IMR-90 (cell line): ENCODE measurements at regions not wholly inside any gene's neighbourhood (a gene's known extent, or its start where the extent isn't known, plus 50 kb on each side); places are given as distances from the start of the nearest gene placed in this dataset.

Source experiments
- ATAC-seq: fragments of 200-7000 bp; cut with Tn5 transposase; 2 replicates; pipeline ENCODE4 v1.9.1; 2020; ENCODE audit warnings: low read depth, mild to moderate bottlenecking, moderate library complexity
- BruUV-seq: library from RNA; stranded (reverse); fragments of 400-500 nt; replicated peaks from 2 replicates; lab custom pipeline; 2021; lab: Mats Ljungman, UMichigan
- CTCF ChIA-PET: fragments of 300-600 bp; formaldehyde crosslinking; extraction: SDS; loops from one replicate; lab custom pipeline; 2021; ENCODE audit warnings: antibody characterized with exemption; lab: Yijun Ruan, JAX
- POLR2A ChIA-PET: fragments of 300-600 bp; sonication (Branson Sonifier 250); formaldehyde crosslinking; loops from one replicate; lab custom pipeline; 2022; ENCODE audit warnings: antibody characterized with exemption; ENCODE audit not compliant: unreplicated experiment; lab: Charles Lee
- DNase-seq: peaks from one replicate; pipeline ENCODE4 v3.0.0; 2013
- H2AFZ ChIP-seq: replicated peaks from 2 replicates; pipeline ENCODE3; 2013; ENCODE audit warnings: low read length, mild to moderate bottlenecking; ENCODE audit not compliant: poor library complexity
- H2AK5ac ChIP-seq: 2 replicates; pipeline ENCODE4 v1.6.1; 2013; ENCODE audit warnings: low read depth, low read length, inconsistent platforms
- H2AK9ac ChIP-seq: replicated peaks from 2 replicates; pipeline ENCODE3; 2013; ENCODE audit warnings: mild to moderate bottlenecking, low read depth, low read length, moderate library complexity; ENCODE audit not compliant: poor library complexity
- H2BK120ac ChIP-seq: 2 replicates; pipeline ENCODE4 v1.6.1; 2013; ENCODE audit warnings: low read depth, low read length, inconsistent platforms
- H2BK15ac ChIP-seq: 3 replicates; pipeline ENCODE4 v1.6.1; 2013; ENCODE audit warnings: low read depth, low read length, inconsistent platforms
- H2BK20ac ChIP-seq: 2 replicates; pipeline ENCODE4 v1.6.1; 2013; ENCODE audit warnings: low read depth, mild to moderate bottlenecking, inconsistent platforms, low read length, moderate library complexity
- H2BK5ac ChIP-seq: 2 replicates; pipeline ENCODE4 v1.6.1; 2013; ENCODE audit warnings: mild to moderate bottlenecking, low read depth, low read length, inconsistent platforms; ENCODE audit not compliant: poor library complexity, severe bottlenecking
- H3K14ac ChIP-seq: replicated peaks from 2 replicates; pipeline ENCODE4 v1.6.1; 2013; ENCODE audit warnings: low read depth, low read length, inconsistent platforms
- H3K18ac ChIP-seq: 2 replicates; pipeline ENCODE4 v1.6.1; 2013; ENCODE audit warnings: low read depth, low read length, control low read depth
- H3K23ac ChIP-seq: 2 replicates; pipeline ENCODE4 v1.6.1; 2013; ENCODE audit warnings: low read depth, low read length, inconsistent platforms
- H3K27ac ChIP-seq: 2 replicates; pipeline ENCODE4 v1.5.1; 2013; ENCODE audit warnings: mild to moderate bottlenecking, control low read depth, low read length; ENCODE audit not compliant: insufficient read depth
- H3K27me3 ChIP-seq: 2 replicates; pipeline ENCODE4 v1.6.1; 2013; ENCODE audit warnings: low read length; ENCODE audit not compliant: control insufficient read depth, insufficient read depth
- H3K36me3 ChIP-seq: 2 replicates; pipeline ENCODE4 v1.6.1; 2013; ENCODE audit warnings: low read length, mixed read lengths; ENCODE audit not compliant: control insufficient read depth, insufficient read depth
- H3K4ac ChIP-seq: 2 replicates; pipeline ENCODE4 v1.6.1; 2013; ENCODE audit warnings: low read depth, low read length, inconsistent platforms
- H3K4me1 ChIP-seq: 2 replicates; pipeline ENCODE4 v1.6.1; 2013; ENCODE audit warnings: low read length, mixed read lengths; ENCODE audit not compliant: control insufficient read depth, insufficient read depth
- H3K4me2 ChIP-seq: 2 replicates; pipeline ENCODE4 v1.6.1; 2013; ENCODE audit warnings: low read depth, mild to moderate bottlenecking, control low read depth, low read length, moderate library complexity
- H3K4me3 ChIP-seq: 2 replicates; pipeline ENCODE4 v1.5.1; 2013; ENCODE audit warnings: low read depth, mild to moderate bottlenecking, control low read depth, low read length, moderate library complexity; ENCODE audit not compliant: insufficient read depth
- H3K56ac ChIP-seq: 2 replicates; pipeline ENCODE4 v1.6.1; 2013; ENCODE audit warnings: low read length, inconsistent platforms; ENCODE audit not compliant: insufficient read depth; ENCODE audit errors: extremely low read depth
- H3K79me1 ChIP-seq, 2 experiments: 2 replicates each; pipeline ENCODE4 v1.6.1; 2013; ENCODE audit warnings: low read length in 2 of 2, inconsistent platforms in 1 of 2, low read depth in 1 of 2
- H3K9ac ChIP-seq: 2 replicates; pipeline ENCODE4 v1.6.1; 2013; ENCODE audit warnings: low read depth, low read length, control low read depth
- H3K9me1 ChIP-seq: 2 replicates; pipeline ENCODE4 v1.6.1; 2013; ENCODE audit warnings: low read length, inconsistent platforms; ENCODE audit not compliant: insufficient read depth
- H3K9me3 ChIP-seq: 2 replicates; pipeline ENCODE4 v1.6.1; 2013; ENCODE audit warnings: low read length; ENCODE audit not compliant: control insufficient read depth, insufficient read depth
- H4K20me1 ChIP-seq: 2 replicates; pipeline ENCODE4 v1.6.1; 2013; ENCODE audit warnings: low read length, inconsistent platforms; ENCODE audit not compliant: insufficient read depth
- H4K5ac ChIP-seq: 2 replicates; pipeline ENCODE4 v1.6.1; 2013; ENCODE audit warnings: mild to moderate bottlenecking, low read depth, low read length, control low read depth
- H4K8ac ChIP-seq, 2 experiments: 2 replicates each; pipeline ENCODE4 v1.6.1; 2013; ENCODE audit warnings: low read depth in 2 of 2, low read length in 2 of 2, control low read depth in 1 of 2, inconsistent platforms in 1 of 2
- H4K91ac ChIP-seq: 2 replicates; pipeline ENCODE4 v1.6.1; 2013; ENCODE audit warnings: low read depth, low read length, inconsistent platforms; ENCODE audit not compliant: insufficient read depth
- BHLHE40 ChIP-seq: fragments of 150-350 bp; IDR thresholded peaks from 2 replicates; pipeline ENCODE4 v1.6.1; 2016; ENCODE audit warnings: mild to moderate bottlenecking, low read depth, low read length
- CEBPB ChIP-seq: IDR thresholded peaks from 2 replicates; pipeline ENCODE4 v1.6.1; 2012; ENCODE audit warnings: low read depth, low read length, improper control_type of control experiment
- CHD1 ChIP-seq: IDR thresholded peaks from 2 replicates; pipeline ENCODE4 v1.6.1; 2012; ENCODE audit warnings: low read depth, low read length, improper control_type of control experiment
- CTCF ChIP-seq: conservative IDR thresholded peaks from 2 replicates; pipeline ENCODE4 v1.5.1; 2012; ENCODE audit warnings: mild to moderate bottlenecking, low read depth, low read length, improper control_type of control experiment
- ELK1 ChIP-seq: fragments of 150-350 bp; IDR thresholded peaks from 2 replicates; pipeline ENCODE4 v1.6.1; 2016; ENCODE audit warnings: low read depth, mild to moderate bottlenecking, low read length, moderate library complexity, borderline replicate concordance
- FOS ChIP-seq: fragments of 150-350 bp; IDR thresholded peaks from 2 replicates; pipeline ENCODE4 v1.6.1; 2016; ENCODE audit warnings: low read depth, low read length
- MAFK ChIP-seq: IDR thresholded peaks from 2 replicates; pipeline ENCODE4 v1.6.1; 2012; ENCODE audit warnings: low read depth, low read length, improper control_type of control experiment
- MAZ ChIP-seq: IDR thresholded peaks from 2 replicates; pipeline ENCODE4 v1.6.1; 2012; ENCODE audit warnings: low read depth, mild to moderate bottlenecking, low read length, improper control_type of control experiment, moderate library complexity, borderline replicate concordance
- MXI1 ChIP-seq: IDR thresholded peaks from 2 replicates; pipeline ENCODE4 v1.6.1; 2012; ENCODE audit warnings: low read depth, mild to moderate bottlenecking, low read length, moderate library complexity, borderline replicate concordance
- NFE2L2 ChIP-seq: fragments of 150-350 bp; IDR thresholded peaks from 2 replicates; pipeline ENCODE4 v1.6.1; 2016; ENCODE audit warnings: low read depth, mild to moderate bottlenecking, low read length
- POLR2A ChIP-seq: IDR thresholded peaks from 2 replicates; pipeline ENCODE4 v1.6.1; 2012; ENCODE audit warnings: mild to moderate bottlenecking, low read depth, low read length
- RAD21 ChIP-seq: IDR thresholded peaks from 2 replicates; pipeline ENCODE4 v1.6.1; 2012; ENCODE audit warnings: low read length, improper control_type of control experiment
- RCOR1 ChIP-seq: IDR thresholded peaks from 2 replicates; pipeline ENCODE4 v1.6.1; 2012; ENCODE audit warnings: mild to moderate bottlenecking, low read length, improper control_type of control experiment; ENCODE audit not compliant: insufficient replicate concordance
- RFX5 ChIP-seq: IDR thresholded peaks from 2 replicates; pipeline ENCODE4 v1.8.0; 2012; ENCODE audit warnings: low read depth, mild to moderate bottlenecking, low read length, moderate library complexity
- SMC3 ChIP-seq: fragments of 150-350 bp; IDR thresholded peaks from 2 replicates; pipeline ENCODE4 v1.6.1; 2016; ENCODE audit warnings: low read depth, mild to moderate bottlenecking, antibody characterized with exemption, low read length, moderate library complexity
- USF2 ChIP-seq: fragments of 150-350 bp; IDR thresholded peaks from 2 replicates; pipeline ENCODE4 v1.6.1; 2017; ENCODE audit warnings: mild to moderate bottlenecking, antibody characterized with exemption, low read length, low read depth
- WGBS, 2 experiments: methylation state at CpG; one replicate each; pipeline versions ENCODE4 v1.1.5 to v1.1.7; 2013; ENCODE audit warnings: missing lambda C conversion rate in 2 of 2; ENCODE audit not compliant: insufficient read length in 1 of 2; ENCODE audit errors: extremely low coverage in 2 of 2; 5-methylcytosine and 5-hydroxymethylcytosine counted together
- dilution Hi-C: fragments of 300-500 bp; cut with HindIII; formaldehyde crosslinking; loops from one replicate; pipeline ENCODE4 v1.14.3; 2018; ENCODE audit warnings: low sequenced_read_pairs; ENCODE audit not compliant: unreplicated experiment
- in situ Hi-C: fragments of 300-500 bp; cut with MboI; formaldehyde crosslinking; loops from 3 replicates; pipeline ENCODE4 v1.14.3; 2019; ENCODE audit warnings: low sequenced_read_pairs, inconsistent platforms, mixed read lengths
- intact Hi-C: fragments of 100-400 bp; cut with micrococcal nuclease; formaldehyde crosslinking; loops from 2 replicates; pipeline ENCODE4 v1.10.0; 2022

GRCh38 chr2:198375083-198375410 lies 570.7 kb downstream of the PLCL1 start:
- no peak overlapping the region for H3K27ac ChIP-seq
- H2BK15ac ChIP-seq = no peak overlapping the region
- no peaks in the 10 kb centered on the region for H4K20me1 ChIP-seq
- no peak overlapping the region for H4K91ac ChIP-seq
- H3K4me3 ChIP-seq = no peak overlapping the region
- no peak overlapping the region for H2BK120ac ChIP-seq
- H3K79me1 ChIP-seq = no peaks in the 10 kb centered on the region
- H3K36me3 ChIP-seq = no peaks in the 10 kb centered on the region
- in situ Hi-C loops = loop anchor here (25.0 kb wide), 1 partner anchor 1112 kb away; no protein-coding TSS in a partner anchor
- H2AK9ac ChIP-seq = no peak overlapping the region
- H3K9ac ChIP-seq = no peak overlapping the region
- no TSS peak for BruUV-seq
- 100% methylated on average over 1 of the region's 4 CpGs; no CpG with 5 or more reads in 1 of the 2 experiments for WGBS, 2 experiments
- DNase-seq (no peak), ATAC-seq (no peak)
- H4K5ac ChIP-seq = no peak overlapping the region
- TF ChIP-seq MXI1 (no peak), ELK1 (no peak), FOS (no peak), POLR2A (no peak), RCOR1 (no peak), MAZ (no peak), USF2 (no peak), RAD21 (no peak), MAFK (no peak), NFE2L2 (no peak), BHLHE40 (no peak), CTCF (no peak), CHD1 (no peak), SMC3 (no peak), RFX5 (no peak), CEBPB (no peak)
- H4K8ac ChIP-seq = no peak overlapping the region
- H2BK5ac ChIP-seq = no peak overlapping the region
- no peaks in the 10 kb centered on the region for H3K9me3 ChIP-seq
- H3K4me1 ChIP-seq = no peaks in the 10 kb centered on the region
- no peak overlapping the region for H2BK20ac ChIP-seq
- no peak overlapping the region for H2AK5ac ChIP-seq
- dilution Hi-C loops = no loop called here
- H2AFZ ChIP-seq = no peak overlapping the region
- H3K27me3 ChIP-seq = no peaks in the 10 kb centered on the region
- intact Hi-C loops = loop anchor here (2.0 kb wide), 1 partner anchor 1364 kb away; no protein-coding TSS in a partner anchor
- no peak overlapping the region for H3K56ac ChIP-seq
- no peaks in the 10 kb centered on the region for H3K9me1 ChIP-seq
- H3K23ac ChIP-seq = no peak overlapping the region
- no peak overlapping the region for H3K14ac ChIP-seq
- no peak overlapping the region for H3K18ac ChIP-seq
- ChIA-PET POLR2A (no interaction called here), CTCF (interaction anchor here (0.7 to 1.7 kb wide), 3 partner anchors 16 to 1114 kb away, joined by 3 to 12 read pairs (median 4); no protein-coding TSS in a partner anchor)
- H3K4ac ChIP-seq = no peak overlapping the region
- H3K4me2 ChIP-seq = no peak overlapping the region
